ENCODE measurements at regions not wholly inside any gene's neighbourhood (a gene's known extent, or its start where the extent isn't known, plus 50 kb on each side); places are given as distances from the start of the nearest gene placed in this dataset.

- TF ChIP-seq ZNF114 (CRISPR knock-in tag; IDR thresholded peaks at IDR 0.05) (no peak), ETS1 (IDR thresholded peaks at IDR 0.05) (no peak), STAT1 (IDR thresholded peaks at IDR 0.05; ENCODE audit: unreplicated experiment) (no peak), CTCF (conservative IDR thresholded peaks at IDR 0.05; ENCODE audit: low read depth in 2 of 2) (no peak)
Measured at GRCh38 chr9:74348777-74349176, 148.4 kb upstream of the RORB start (continued).

GRCh38 chr9:74355107-74355506, 142.0 kb upstream of the RORB start:
- ATAC-seq, result no peak
- no peaks in the 10 kb centered on the region for H3K4me1 Mint-ChIP-seq
- Histone ChIP-seq H3K9me2 (ENCODE audit: insufficient read depth) (no peaks in the 10 kb centered on the region), H3K27ac (ENCODE audit: low read depth) (no peak overlapping the region), H3F3A (replicated peaks; ENCODE audit: low read depth) (no peaks in the 10 kb centered on the region), H4K20me1 (replicated peaks; ENCODE audit: insufficient read depth) (no peaks in the 10 kb centered on the region), H3K4me3 (no peak overlapping the region), H3K79me2 (replicated peaks; ENCODE audit: insufficient read depth) (no peaks in the 10 kb centered on the region), H3K27me3 (ENCODE audit: insufficient read depth) (no peaks in the 10 kb centered on the region), H3K4me1 (ENCODE audit: insufficient read depth) (no peaks in the 10 kb centered on the region), H2AFZ (no peak overlapping the region), H3K4me2 (no peak overlapping the region), H3K36me3 (ENCODE audit: insufficient read depth) (no peaks in the 10 kb centered on the region)
- peaks cover 5% of the 10 kb centered on the region for H3K27me3 Mint-ChIP-seq (ENCODE audit: insufficient read depth, low read depth, poor library complexity)
- no peaks in the 10 kb centered on the region for H3K36me3 Mint-ChIP-seq (ENCODE audit: low read depth)
- no peak overlapping the region for H3K4me3 Mint-ChIP-seq
- H3K27ac Mint-ChIP-seq, result no peak overlapping the region
- no peaks in the 10 kb centered on the region for H3K9me3 Mint-ChIP-seq
- no peak for DNase-seq (ENCODE audit: low spot score)
- no peak for TF ChIP-seq CTCF (conservative IDR thresholded peaks at IDR 0.05; ENCODE audit: low read depth in 2 of 2)
- TF ChIP-seq ETS1 (IDR thresholded peaks at IDR 0.05), result no peak
- no peak for TF ChIP-seq JUNB (IDR thresholded peaks at IDR 0.05; ENCODE audit: unreplicated experiment)
- TF ChIP-seq STAT1 (IDR thresholded peaks at IDR 0.05; ENCODE audit: unreplicated experiment), result no peak
- no peak for TF ChIP-seq ZNF331 (CRISPR knock-in tag; IDR thresholded peaks at IDR 0.05; ENCODE audit: low read depth)
- TF ChIP-seq POLR2AphosphoS5 (IDR thresholded peaks at IDR 0.05; ENCODE audit: low read depth), result no peak
- no peak for TF ChIP-seq ZNF114 (CRISPR knock-in tag; IDR thresholded peaks at IDR 0.05)
- no peak for TF ChIP-seq EZH2phosphoT487 (IDR thresholded peaks at IDR 0.05; ENCODE audit: unreplicated experiment)
- TF ChIP-seq NANOG (IDR thresholded peaks at IDR 0.05; ENCODE audit: borderline replicate concordance), result no peak
- no peak for TF ChIP-seq REST (IDR thresholded peaks at IDR 0.05; ENCODE audit: unreplicated experiment)
- TF ChIP-seq EZH2 (IDR thresholded peaks at IDR 0.05; ENCODE audit: low read depth, unreplicated experiment), result no peak
- TF ChIP-seq CREB1 (CRISPR knock-in tag; IDR thresholded peaks at IDR 0.05; ENCODE audit: low read depth), result no peak
